ENCODE measurements at regions not wholly inside any gene's neighbourhood (a gene's known extent, or its start where the extent isn't known, plus 50 kb on each side); places are given as distances from the start of the nearest gene placed in this dataset.

DNA sequence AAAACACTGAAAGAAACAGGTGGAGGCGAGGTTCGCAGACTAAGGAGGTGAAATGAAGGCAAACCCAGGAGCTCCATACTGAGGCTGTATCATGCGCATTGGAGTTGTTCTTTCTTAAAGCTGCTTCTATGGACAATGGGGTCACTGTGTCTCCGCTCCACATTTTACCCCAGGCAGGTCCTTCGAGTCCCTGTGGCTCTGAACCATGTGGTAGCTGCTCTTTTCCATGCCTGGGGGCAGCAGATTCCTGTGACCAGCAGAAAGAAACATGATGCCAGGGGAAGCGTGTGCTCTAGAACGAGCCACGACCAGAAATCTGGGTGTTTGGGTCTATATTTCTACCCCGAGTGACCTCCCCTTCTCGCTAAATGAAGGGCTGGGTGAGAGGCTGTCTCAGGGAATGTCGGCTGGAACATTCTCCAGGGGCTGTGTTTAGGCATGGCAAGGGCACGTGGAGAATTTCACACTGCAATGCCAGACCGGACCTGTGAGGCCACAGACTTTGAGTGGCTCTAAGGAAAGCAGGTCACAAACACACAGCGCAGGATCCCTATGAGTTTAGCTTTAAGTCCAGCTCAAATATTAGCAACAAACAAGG is 95.7 kb upstream of the IRS2 start:
- Mint-ChIP-seq H3K4me1 (no peaks in the 10 kb centered on the region), H3K4me3 (no peak overlapping the region), H3K27me3 (peaks cover 2% of the 10 kb centered on the region), H3K9me3 (no peaks in the 10 kb centered on the region), H3K27ac (no peak overlapping the region), H3K36me3 (ENCODE audit: low read depth) (no peaks in the 10 kb centered on the region)
- CTCF ChIA-PET, result no interaction called here
- POLR2A ChIA-PET, result no interaction called here
- no peak for DNase-seq

DNA sequence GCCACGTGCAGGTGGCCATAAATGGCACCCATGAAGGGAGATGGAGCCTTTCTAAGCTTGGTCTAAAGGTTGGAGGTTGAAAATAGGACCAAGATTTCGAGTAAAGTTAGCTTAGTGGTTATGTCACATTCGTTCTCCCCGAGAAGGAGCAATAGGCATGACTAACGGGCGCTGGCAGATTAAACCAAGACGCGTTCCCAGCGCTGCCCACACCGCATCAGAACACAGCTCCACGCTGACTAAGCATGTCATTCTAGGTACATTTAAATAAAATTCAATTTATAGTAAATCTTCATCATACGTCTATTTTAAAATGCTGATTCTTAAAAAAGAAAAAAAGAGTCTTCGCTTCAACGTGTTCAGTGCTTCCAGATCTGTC is 95.0 kb upstream of the IRS2 start:
- Mint-ChIP-seq H3K27me3 (peaks cover 4% of the 10 kb centered on the region), H3K4me1 (no peaks in the 10 kb centered on the region), H3K36me3 (ENCODE audit: low read depth) (no peaks in the 10 kb centered on the region), H3K4me3 (no peak overlapping the region), H3K9me3 (no peaks in the 10 kb centered on the region), H3K27ac (no peak overlapping the region)
- CTCF ChIA-PET, result no interaction called here
- DNase-seq, result no peak
- POLR2A ChIA-PET, result no interaction called here

DNA sequence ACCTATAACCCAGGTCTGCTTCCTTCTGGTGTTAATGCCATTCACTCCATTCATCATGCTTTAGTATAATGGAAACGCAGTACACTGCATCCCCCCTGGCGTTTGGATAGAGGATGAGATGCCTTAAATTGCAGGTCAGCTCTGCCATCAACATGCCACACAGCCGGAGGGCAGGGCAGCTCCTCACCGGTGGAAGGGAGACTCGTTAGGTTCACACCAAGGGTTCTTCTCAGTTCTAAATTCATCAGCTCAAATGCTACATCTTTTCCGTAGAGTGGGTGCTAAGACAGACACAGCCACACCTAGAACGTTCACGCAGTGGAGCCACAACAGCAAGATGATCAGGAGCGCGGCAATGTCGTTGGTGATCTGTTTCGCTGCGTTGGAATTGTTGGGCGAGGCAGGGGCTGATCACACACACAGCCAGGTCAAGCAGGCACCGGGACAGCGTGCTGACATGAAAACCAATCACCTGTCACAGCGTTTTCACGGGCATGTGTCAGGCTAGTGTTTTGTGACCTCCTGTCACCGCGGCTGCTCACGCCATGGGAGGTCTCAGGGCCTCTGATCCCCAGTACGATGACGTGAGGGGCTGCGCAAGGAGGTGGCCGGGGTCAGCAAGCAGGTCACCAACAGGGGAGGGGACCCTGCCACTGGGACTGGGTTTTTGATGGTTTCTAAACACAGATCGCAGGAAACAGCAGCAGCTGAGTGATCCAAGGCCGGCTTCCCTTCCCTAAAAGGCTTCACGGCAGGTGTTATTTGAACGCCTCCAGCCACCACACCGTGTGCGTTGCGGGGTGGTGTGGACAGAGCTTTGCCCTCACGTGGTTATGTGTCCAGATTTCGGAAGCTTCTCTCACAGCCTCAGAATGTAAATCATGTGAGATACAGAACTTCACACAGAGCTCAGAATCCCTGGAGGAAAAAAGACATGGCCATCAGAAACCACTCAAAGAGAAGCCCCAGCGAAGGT is 94.3 kb upstream of the IRS2 start:
- DNase-seq, result no peak
- POLR2A ChIA-PET, result no interaction called here
- H3K4me3 Mint-ChIP-seq, result no peak overlapping the region
- H3K27me3 Mint-ChIP-seq, result peaks cover 2% of the 10 kb centered on the region
- no peaks in the 10 kb centered on the region for H3K36me3 Mint-ChIP-seq (ENCODE audit: low read depth)
- H3K27ac Mint-ChIP-seq, result no peak overlapping the region
- no peaks in the 10 kb centered on the region for H3K9me3 Mint-ChIP-seq
- no peaks in the 10 kb centered on the region for H3K4me1 Mint-ChIP-seq
- CTCF ChIA-PET, result interaction anchor here (0.6 kb wide), 1 partner anchor 920 kb away, joined by 3 read pairs; no protein-coding TSS in a partner anchor

DNA sequence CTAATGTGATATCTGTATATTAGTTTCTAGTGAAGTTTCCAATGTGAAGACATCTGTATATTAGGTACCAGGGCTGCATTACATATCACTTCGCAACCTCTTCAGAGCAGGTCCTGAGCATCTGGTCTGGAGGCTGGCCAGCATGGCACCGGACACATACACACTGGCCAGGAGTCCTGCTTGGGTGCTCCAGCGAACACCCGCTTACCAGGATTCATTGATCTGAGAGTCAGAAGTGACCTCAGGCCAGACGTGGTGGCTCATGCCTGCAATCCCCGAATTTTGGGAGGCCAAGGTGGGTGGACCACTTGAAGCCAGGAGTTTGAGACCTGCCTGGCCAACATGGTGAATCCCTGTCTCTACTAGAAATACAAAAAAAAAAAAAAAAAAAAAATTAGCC is 93.0 kb upstream of the IRS2 start:
- DNase-seq, result no peak
- POLR2A ChIA-PET, result no interaction called here
- Mint-ChIP-seq H3K36me3 (ENCODE audit: low read depth) (no peaks in the 10 kb centered on the region), H3K4me3 (no peak overlapping the region), H3K27me3 (peaks cover 4% of the 10 kb centered on the region), H3K4me1 (peaks cover 7% of the 10 kb centered on the region), H3K9me3 (no peaks in the 10 kb centered on the region), H3K27ac (no peak overlapping the region)
- CTCF ChIA-PET, result no interaction called here

DNA sequence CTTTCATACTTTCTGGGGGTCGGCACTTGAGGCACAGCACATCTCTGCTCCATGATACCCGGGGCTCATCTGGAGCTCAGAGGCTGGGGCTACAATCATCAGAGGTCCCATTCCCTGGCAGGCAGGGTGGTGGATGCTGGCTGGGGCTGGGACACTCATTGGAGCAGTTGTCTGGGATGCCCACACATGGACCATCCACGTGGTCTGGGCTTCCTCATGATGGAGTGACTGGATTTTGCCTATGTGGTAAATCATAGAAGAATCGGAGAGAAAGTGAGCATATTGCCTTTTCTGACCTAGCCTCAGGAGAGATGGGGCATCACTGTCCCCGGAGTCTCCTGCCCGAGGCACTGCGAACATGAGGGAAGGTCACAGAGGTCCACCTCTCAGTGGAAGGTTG is 91.4 kb upstream of the IRS2 start:
- DNase-seq, result no peak
- ChIA-PET POLR2A (no interaction called here), CTCF (no interaction called here)
- H3K9me3 Mint-ChIP-seq, result no peaks in the 10 kb centered on the region
- H3K4me3 Mint-ChIP-seq, result no peak overlapping the region
- H3K27ac Mint-ChIP-seq, result no peak overlapping the region
- peaks cover 7% of the 10 kb centered on the region for H3K4me1 Mint-ChIP-seq
- peaks cover 4% of the 10 kb centered on the region for H3K27me3 Mint-ChIP-seq
- no peaks in the 10 kb centered on the region for H3K36me3 Mint-ChIP-seq (ENCODE audit: low read depth)

DNA sequence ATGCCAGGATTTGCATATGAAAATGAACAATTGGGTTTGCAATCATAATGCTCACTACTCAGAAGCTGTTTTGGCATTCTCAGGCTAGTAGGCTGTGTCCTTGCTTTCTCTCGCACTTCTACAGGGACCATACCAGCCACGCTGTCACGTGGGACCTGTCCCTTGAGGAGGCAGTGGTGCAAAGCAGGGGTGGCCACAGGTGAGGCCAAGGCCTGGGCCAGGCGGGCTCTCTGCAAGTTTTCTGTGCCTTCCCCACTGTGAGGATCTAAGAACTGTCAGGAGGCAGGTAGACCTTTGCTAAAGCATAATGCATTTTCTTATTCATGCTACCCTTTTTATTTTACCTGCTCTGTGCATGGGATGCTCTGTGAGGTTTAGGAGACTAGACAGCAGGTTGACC is 89.4 kb upstream of the IRS2 start:
- H3K4me3 Mint-ChIP-seq, result no peak overlapping the region
- no peaks in the 10 kb centered on the region for H3K9me3 Mint-ChIP-seq
- ChIA-PET CTCF (no interaction called here), POLR2A (no interaction called here)
- H3K27me3 Mint-ChIP-seq, result peaks cover 4% of the 10 kb centered on the region
- no peaks in the 10 kb centered on the region for H3K36me3 Mint-ChIP-seq (ENCODE audit: low read depth)
- DNase-seq, result no peak
- H3K27ac Mint-ChIP-seq, result no peak overlapping the region
- peaks cover 7% of the 10 kb centered on the region for H3K4me1 Mint-ChIP-seq

DNA sequence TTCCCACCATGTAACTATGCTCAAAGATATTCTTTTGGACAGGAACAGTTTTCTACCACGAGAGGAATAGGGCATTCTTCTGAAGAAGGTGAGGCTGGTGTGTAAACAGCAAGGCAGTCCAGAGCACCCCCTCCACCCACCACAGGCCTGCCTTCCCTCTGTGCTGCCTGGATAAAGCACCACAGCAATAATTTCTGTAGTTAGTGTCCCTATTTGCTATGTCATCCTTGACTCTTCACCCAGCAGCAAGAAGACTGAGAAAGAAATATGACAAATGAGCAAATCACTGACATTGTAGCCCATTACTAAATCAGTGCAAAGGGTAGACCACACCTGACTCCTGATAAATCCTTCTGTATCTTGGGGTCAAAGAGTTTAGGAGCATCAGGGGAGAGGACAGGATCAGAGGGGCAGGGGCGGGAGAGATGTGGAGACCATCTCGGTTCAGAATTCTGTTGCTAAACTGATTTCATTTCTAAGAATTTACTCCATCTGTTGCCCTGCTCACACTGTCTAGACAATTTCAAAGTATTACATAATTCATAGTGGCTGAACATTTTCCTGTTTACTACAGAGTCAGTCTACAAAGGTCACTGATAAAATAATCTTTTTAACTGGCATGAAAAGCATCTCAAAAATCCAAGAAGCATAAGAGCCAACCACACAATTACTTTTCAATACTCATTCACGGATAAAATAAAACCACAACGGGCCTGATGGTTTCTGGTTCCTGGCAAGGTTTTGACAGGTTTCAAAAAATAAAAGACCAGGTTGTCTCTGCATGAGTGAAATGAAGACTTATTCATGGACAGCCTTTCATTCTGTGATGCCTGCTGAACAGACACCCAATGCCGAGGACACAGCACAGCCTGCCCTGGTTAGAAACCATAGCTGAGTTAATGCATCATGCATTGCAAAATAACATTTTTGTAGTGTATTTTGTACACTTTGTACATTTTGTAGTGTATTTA is 88.4 kb upstream of the IRS2 start:
- no peak for DNase-seq
- Mint-ChIP-seq H3K4me3 (no peak overlapping the region), H3K27ac (no peak overlapping the region), H3K4me1 (peaks cover 7% of the 10 kb centered on the region), H3K27me3 (peaks cover 7% of the 10 kb centered on the region), H3K36me3 (ENCODE audit: low read depth) (no peaks in the 10 kb centered on the region), H3K9me3 (no peaks in the 10 kb centered on the region)
- POLR2A ChIA-PET, result no interaction called here
- CTCF ChIA-PET, result no interaction called here

DNA sequence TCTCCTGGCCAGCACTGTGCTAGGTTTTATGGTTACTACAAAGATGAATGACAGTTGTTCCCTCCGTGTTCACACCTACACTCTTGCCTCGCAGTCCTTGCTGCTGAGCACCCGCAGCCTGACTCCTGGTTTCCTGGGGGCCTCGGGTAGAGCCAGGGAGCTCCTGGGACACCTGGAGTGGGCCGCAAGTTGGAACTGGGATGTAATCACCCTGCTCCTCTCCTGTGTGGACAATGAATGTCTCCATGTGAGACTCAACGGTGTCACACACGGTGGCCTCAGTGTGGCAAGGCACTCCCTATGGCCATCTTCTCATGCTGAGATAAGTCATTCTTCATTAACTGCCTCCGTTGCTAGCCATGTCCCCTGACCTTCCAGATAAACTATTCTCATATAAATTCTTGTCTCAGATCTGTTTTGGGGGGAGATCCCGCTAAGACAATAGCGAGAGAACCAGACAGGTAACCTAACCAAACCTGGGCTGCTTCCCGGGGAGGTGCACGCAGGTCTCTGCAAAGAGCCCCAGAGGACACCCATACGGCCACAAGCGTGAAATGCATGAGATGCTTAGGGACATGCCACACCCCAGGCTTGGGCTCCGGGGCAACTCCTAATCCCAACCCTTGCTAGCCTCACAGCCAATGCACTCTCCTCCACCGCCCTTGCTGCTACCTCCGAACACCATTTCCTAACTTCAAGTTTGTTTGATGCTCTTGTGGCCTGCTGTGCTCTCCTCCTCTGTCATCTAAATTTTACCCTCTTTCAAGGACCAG is 87.2 kb upstream of the IRS2 start:
- Mint-ChIP-seq H3K36me3 (ENCODE audit: low read depth) (no peaks in the 10 kb centered on the region), H3K4me1 (peaks cover 10% of the 10 kb centered on the region), H3K27me3 (peaks cover 14% of the 10 kb centered on the region), H3K4me3 (no peak overlapping the region), H3K9me3 (no peaks in the 10 kb centered on the region), H3K27ac (no peak overlapping the region)
- ChIA-PET CTCF (no interaction called here), POLR2A (no interaction called here)
- DNase-seq, result no peak

DNA sequence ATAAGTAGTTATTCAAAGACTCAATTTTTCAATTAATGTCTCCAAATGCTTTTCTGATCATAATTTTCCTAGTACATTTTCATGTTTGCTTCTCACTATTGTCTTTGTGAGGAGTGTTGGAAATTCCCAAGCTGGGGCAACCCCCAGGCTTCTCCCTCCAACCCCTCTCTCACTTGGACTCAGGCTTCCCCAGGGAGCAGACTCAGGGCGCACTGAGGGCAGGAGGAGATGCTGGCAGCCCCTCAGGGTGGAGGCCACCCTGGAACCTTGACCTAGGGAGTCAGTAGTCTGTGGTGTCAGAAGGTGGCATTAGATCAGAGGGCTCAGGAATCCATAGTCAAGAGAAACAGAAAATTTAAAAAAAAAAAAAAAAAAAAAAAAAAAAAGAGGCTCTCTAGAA is 86.5 kb upstream of the IRS2 start:
- no peaks in the 10 kb centered on the region for H3K9me3 Mint-ChIP-seq
- no peaks in the 10 kb centered on the region for H3K36me3 Mint-ChIP-seq (ENCODE audit: low read depth)
- ChIA-PET POLR2A (no interaction called here), CTCF (no interaction called here)
- peaks cover 10% of the 10 kb centered on the region for H3K4me1 Mint-ChIP-seq
- no peak for DNase-seq
- H3K27me3 Mint-ChIP-seq, result peaks cover 18% of the 10 kb centered on the region
- H3K27ac Mint-ChIP-seq, result no peak overlapping the region
- H3K4me3 Mint-ChIP-seq, result no peak overlapping the region

DNA sequence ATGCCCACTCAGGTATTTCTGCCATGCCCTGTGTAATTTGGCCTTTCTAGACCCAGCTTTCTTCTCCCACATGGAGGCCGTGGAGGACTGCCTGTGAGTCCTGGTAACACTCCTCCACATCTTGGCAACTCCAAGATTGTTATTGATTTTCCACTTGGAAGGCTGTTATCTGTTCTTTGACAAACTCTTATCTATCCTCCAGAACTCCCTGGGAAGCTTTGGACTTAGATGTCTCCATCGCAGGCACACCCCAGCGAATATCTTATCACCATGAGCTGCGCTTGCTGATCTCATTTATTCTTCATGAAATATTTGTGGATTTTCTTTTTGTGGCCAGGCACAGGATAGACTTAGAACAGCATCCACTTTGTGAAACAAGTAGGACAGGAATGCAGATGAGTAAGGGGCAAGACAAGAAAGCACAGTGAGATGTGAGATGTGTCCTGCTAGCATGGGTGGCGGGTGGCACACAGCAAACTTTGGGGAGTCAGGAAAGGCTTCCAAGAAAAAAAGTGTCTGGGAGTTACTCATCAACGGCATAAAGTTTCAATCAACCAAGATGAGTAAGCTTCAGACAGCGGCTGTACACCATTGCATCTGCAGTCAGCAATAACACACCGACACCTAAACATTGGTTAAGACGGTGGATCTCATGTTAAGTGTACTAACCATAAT is 84.5 kb upstream of the IRS2 start:
- Mint-ChIP-seq H3K36me3 (ENCODE audit: low read depth) (no peaks in the 10 kb centered on the region), H3K27me3 (peaks cover 31% of the 10 kb centered on the region), H3K4me1 (peaks cover 10% of the 10 kb centered on the region), H3K27ac (no peak overlapping the region), H3K9me3 (no peaks in the 10 kb centered on the region), H3K4me3 (no peak overlapping the region)
- DNase-seq, result no peak
- CTCF ChIA-PET, result no interaction called here
- POLR2A ChIA-PET, result no interaction called here

DNA sequence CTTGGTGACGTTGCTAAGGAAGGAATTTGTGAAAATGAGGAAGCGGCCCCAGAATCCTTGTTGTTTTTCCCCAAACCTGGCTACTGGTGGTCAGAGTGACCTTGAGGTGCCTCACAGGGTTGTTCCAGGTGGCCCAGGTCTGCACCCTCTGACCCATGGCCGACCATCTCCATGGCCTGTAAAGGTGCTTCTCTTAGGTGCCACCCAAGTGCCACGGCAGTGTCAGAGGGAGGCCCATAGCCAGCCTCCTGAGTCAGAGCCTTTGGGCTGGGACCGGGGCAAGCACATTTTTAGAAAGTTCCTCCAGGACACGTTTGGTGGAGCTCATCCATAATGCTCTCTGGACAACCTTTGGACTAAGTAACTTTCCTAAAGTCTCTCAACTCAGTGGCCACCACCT is 83.9 kb upstream of the IRS2 start:
- ChIA-PET POLR2A (no interaction called here), CTCF (no interaction called here)
- no peak overlapping the region for H3K4me3 Mint-ChIP-seq
- no peak overlapping the region for H3K27ac Mint-ChIP-seq
- DNase-seq, result no peak
- no peaks in the 10 kb centered on the region for H3K9me3 Mint-ChIP-seq
- H3K36me3 Mint-ChIP-seq (ENCODE audit: low read depth), result no peaks in the 10 kb centered on the region
- H3K27me3 Mint-ChIP-seq, result peaks cover 33% of the 10 kb centered on the region
- H3K4me1 Mint-ChIP-seq, result peaks cover 8% of the 10 kb centered on the region

DNA sequence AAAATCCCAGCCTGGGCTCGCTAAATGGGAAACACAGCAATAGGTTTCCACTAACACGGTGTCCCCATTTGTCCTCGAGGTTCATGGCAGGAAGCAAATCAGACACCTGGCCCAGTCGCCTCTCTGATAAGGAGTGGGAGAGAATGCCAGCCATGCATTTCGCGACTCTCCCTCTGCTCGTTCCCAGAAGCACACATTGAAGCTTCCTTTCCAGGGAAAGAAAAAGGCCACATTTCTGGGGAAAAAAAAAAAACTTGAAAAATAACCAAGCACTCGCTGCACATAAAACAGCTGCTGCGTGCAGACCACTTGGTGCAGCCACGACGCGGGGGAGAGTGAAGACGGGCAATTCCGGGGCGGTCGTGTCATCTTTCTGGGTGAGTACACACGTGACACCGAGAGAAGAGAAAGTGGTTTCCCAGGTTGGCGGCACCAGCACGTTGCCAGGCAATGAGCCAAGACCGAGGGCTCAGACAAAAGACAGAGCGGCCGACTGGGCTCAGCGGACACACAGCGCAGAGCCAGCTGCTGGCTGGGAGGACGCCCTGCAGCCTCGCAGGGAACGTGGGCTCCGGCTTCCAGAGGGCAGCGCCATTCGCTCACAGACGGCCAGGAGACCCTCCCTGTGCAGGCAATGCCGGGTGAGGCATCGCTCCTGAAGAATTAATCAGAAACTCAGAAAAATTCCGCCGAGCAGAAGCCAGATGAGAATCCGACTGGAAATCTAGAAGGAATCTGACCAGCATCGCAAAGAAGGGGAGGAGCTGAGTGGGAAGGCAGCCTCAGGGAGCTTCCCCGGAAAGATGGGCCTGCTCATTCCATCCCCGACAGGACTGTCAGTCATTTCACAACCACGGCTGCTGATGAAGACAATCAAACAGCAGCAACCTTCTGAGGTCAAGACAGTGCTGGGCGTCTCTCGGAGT is 83.2 kb upstream of the IRS2 start:
- Mint-ChIP-seq H3K27me3 (peaks cover 33% of the 10 kb centered on the region), H3K4me1 (peaks cover 3% of the 10 kb centered on the region), H3K36me3 (ENCODE audit: low read depth) (no peaks in the 10 kb centered on the region), H3K4me3 (no peak overlapping the region), H3K27ac (no peak overlapping the region), H3K9me3 (no peaks in the 10 kb centered on the region)
- POLR2A ChIA-PET, result no interaction called here
- CTCF ChIA-PET, result no interaction called here
- peak; percentile 21 for DNase-seq

Data from activated CD4-positive, alpha-beta memory T cell treated with anti-CD3 and anti-CD28 coated beads, Interleukin-2, amount 10 ng/mL, durations not matched to agents 7 days and 5 days (primary cell).